Vagina (tissue), 2 donors: ENCODE measurements at regions not wholly inside any gene's neighbourhood (a gene's known extent, or its start where the extent isn't known, plus 50 kb on each side); places are given as distances from the start of the nearest gene placed in this dataset.

Experiments
- CTCF ChIP-seq, 3 experiments: fragments of 450-650 bp in 2 of 3; fragments of 200-600 bp in 1 of 3; sonication (generic) in 1 of 3; IDR thresholded peaks; one replicate each; pipeline ENCODE4 v1.5.1; 2017 to 2019; ENCODE audit warnings: antibody characterized with exemption in 3 of 3, mild to moderate bottlenecking in 2 of 3, moderate library complexity in 2 of 3
- POLR2A ChIP-seq, 2 donors: fragments of 450-650 bp; IDR thresholded peaks; one replicate each; pipeline ENCODE4 v1.6.1; 2017; ENCODE audit warnings: antibody characterized with exemption in 2 of 2, mild to moderate bottlenecking in 2 of 2, moderate library complexity in 2 of 2
- POLR2AphosphoS5 ChIP-seq, 2 donors: sonication (generic); formaldehyde crosslinking; IDR thresholded peaks; one replicate each; pipeline ENCODE4 v1.9.0; 2017; ENCODE audit warnings: antibody characterized with exemption in 2 of 2, mild to moderate bottlenecking in 2 of 2, low read depth in 1 of 2; ENCODE audit not compliant: insufficient read depth in 1 of 2

DNA sequence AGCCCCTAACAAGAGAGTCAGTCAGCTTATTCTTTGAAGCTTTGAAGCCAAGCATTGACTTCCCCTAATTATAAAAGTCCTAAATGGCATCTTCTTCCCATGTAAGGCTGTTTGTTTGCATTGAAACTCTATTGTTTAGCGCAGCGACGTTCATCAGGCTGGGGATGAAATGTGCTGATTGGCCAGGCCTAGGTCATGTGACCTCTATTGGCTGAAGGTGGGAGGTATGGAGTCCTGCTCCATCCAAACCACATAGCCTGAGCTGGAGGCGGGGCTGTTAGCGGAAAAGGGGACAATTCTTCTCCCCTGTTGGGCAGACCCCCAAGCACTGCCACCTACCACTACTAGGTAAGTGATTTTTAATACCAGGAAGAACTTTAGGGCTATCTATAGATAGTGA lies 145.3 kb upstream of the PRR23C start:
- TF ChIP-seq POLR2AphosphoS5 (IDR thresholded peaks at IDR 0.05; ENCODE audit: insufficient read depth in 1 of 2, low read depth in 1 of 2), result no peak
- TF ChIP-seq CTCF (IDR thresholded peaks at IDR 0.05), result no peak
- no peak for TF ChIP-seq POLR2A (IDR thresholded peaks at IDR 0.05)
